Lung (tissue), 11 donors: ENCODE measurements at regions not wholly inside any gene's neighbourhood (a gene's known extent, or its start where the extent isn't known, plus 50 kb on each side); places are given as distances from the start of the nearest gene placed in this dataset.

Experiments
- ATAC-seq: fragments of 200-7000 bp; cut with Tn5 transposase; one replicate; pipeline ENCODE4 v1.9.1; 2020; ENCODE audit warnings: moderate number of reproducible peaks; ENCODE audit not compliant: insufficient read depth, low FRiP score
- DNase-seq, 3 donors: peaks; one replicate each; pipeline ENCODE4 v3.0.0-alpha.2; 2013 to 2017
- H3K27ac ChIP-seq, 2 donors: one replicate each; pipeline ENCODE4 v1.5.1; 2013; ENCODE audit warnings: mild to moderate bottlenecking in 2 of 2, moderate library complexity in 2 of 2, control low read depth in 1 of 2, inconsistent platforms in 1 of 2, low read depth in 1 of 2, low read length in 1 of 2
- H3K27me3 ChIP-seq, 3 donors: one replicate each; pipeline ENCODE4 v1.5.1; 2013; ENCODE audit warnings: low read length in 2 of 3; ENCODE audit not compliant: control insufficient read depth in 3 of 3, insufficient read depth in 3 of 3
- H3K36me3 ChIP-seq, 4 donors: one replicate each; pipeline ENCODE4 v1.5.1; 2013; ENCODE audit warnings: low read length in 4 of 4, mild to moderate bottlenecking in 1 of 4, moderate library complexity in 1 of 4; ENCODE audit not compliant: control insufficient read depth in 4 of 4, insufficient read depth in 4 of 4
- H3K4me1 ChIP-seq, 5 donors: one replicate each; pipeline ENCODE4 v1.5.1; 2013; ENCODE audit warnings: low read length in 5 of 5, mild to moderate bottlenecking in 2 of 5, moderate library complexity in 1 of 5; ENCODE audit not compliant: control insufficient read depth in 5 of 5, insufficient read depth in 5 of 5
- H3K4me3 ChIP-seq: one replicate; pipeline ENCODE4 v1.5.1; 2013; ENCODE audit warnings: mild to moderate bottlenecking, control low read depth, moderate library complexity
- H3K9ac ChIP-seq, 2 donors: one replicate each; pipeline ENCODE4 v1.5.1; 2013; ENCODE audit warnings: low read length in 2 of 2, control low read depth in 1 of 2; ENCODE audit not compliant: insufficient read depth in 1 of 2
- H3K9me3 ChIP-seq, 4 donors: one replicate each; pipeline ENCODE4 v1.5.1; 2013; ENCODE audit warnings: low read length in 3 of 4, mild to moderate bottlenecking in 1 of 4, moderate library complexity in 1 of 4; ENCODE audit not compliant: control insufficient read depth in 4 of 4, insufficient read depth in 3 of 4
- CTCF ChIP-seq: IDR thresholded peaks from 2 replicates; pipeline ENCODE4 v1.5.1; 2012; ENCODE audit warnings: mild to moderate bottlenecking; ENCODE audit errors: control extremely low read depth, extremely low read depth
- WGBS, 2 donors: extraction: QIAGEN DNeasy Blood & Tissue Kit; methylation state at CpG; one replicate each; pipeline ENCODE4 v1.1.7; 2013; 5-methylcytosine and 5-hydroxymethylcytosine counted together
- donor health status: control.
- donor health status: control.
- donor health status: Bipolar disorder and iron deficiency.
- donor health status: healthy.
- donor health status: DM: yes; HTN: yes; CAD: no.

DNA sequence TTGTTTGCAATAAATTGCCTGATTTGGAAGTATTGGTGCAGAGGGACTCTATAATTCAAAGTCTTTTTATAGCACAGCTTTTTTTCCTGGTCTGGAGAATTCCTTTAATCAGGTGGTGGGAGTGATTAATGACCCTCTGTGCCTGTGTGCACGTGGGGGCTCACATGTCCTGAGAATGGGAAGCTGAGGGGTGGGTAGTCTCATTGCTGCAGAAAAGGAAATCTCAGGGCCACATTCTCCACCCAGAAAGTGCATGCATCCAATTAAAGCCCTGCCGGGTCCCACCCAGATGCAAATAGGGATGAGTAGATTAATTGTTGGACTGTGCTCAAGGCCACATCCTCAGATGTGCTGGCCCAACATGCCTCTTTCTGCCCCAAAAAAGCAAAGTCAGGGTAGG is 324.7 kb downstream of the CXCL12 start:
- no peak for DNase-seq
- Histone ChIP-seq H3K36me3 (no peaks in the 10 kb centered on the region), H3K9me3 (peaks cover 0 to 3% (median 0%) of the 10 kb centered on the region in 4 donors), H3K9ac (no peak overlapping the region), H3K4me3 (no peak overlapping the region), H3K27me3 (peaks cover 0 to 10% (median 0%) of the 10 kb centered on the region in 3 donors), H3K4me1 (peaks cover 0 to 8% (median 0%) of the 10 kb centered on the region in 5 donors), H3K27ac (no peak overlapping the region)
- 43 to 52% methylated on average over 2 of the region's 2 CpGs for WGBS, 2 donors
- no peak for TF ChIP-seq CTCF
- no peak for ATAC-seq

GRCh38 chr10:44058259-44058658 is 326.6 kb downstream of the CXCL12 start:
- H3K9me3 ChIP-seq = peaks cover 0 to 7% (median 0%) of the 10 kb centered on the region in 4 donors
- H3K9ac ChIP-seq = no peak overlapping the region
- H3K36me3 ChIP-seq = no peaks in the 10 kb centered on the region
- no peak overlapping the region for H3K27ac ChIP-seq
- 92 to 99% methylated on average over 3 of the region's 3 CpGs for WGBS, 2 donors
- H3K27me3 ChIP-seq = peaks cover 0 to 10% (median 0%) of the 10 kb centered on the region in 3 donors
- TF ChIP-seq CTCF = no peak
- peaks cover 0 to 8% (median 0%) of the 10 kb centered on the region in 5 donors for H3K4me1 ChIP-seq
- no peak overlapping the region for H3K4me3 ChIP-seq
- DNase-seq = no peak
- ATAC-seq = no peak

- Histone ChIP-seq H3K9me3 (peaks cover 0 to 7% (median 0%) of the 10 kb centered on the region in 4 donors), H3K4me3 (no peak overlapping the region), H3K4me1 (peaks cover 0 to 8% (median 0%) of the 10 kb centered on the region in 5 donors), H3K36me3 (no peaks in the 10 kb centered on the region), H3K9ac (no peak overlapping the region), H3K27ac (no peak overlapping the region), H3K27me3 (peaks cover 0 to 10% (median 0%) of the 10 kb centered on the region in 3 donors)
- 60 to 74% methylated on average over 27 of the region's 27 CpGs for WGBS, 2 donors
- ATAC-seq (no peak), DNase-seq (no peak)
- no peak for TF ChIP-seq CTCF
These were observed 327.7 kb downstream of the CXCL12 start for GRCh38 chr10:44056967-44057805.
